GM23338 (cell line): ENCODE measurements at regions not wholly inside any gene's neighbourhood (a gene's known extent, or its start where the extent isn't known, plus 50 kb on each side); places are given as distances from the start of the nearest gene placed in this dataset.

ENCODE experiments used
- ATAC-seq: fragments of 200-7000 bp; cut with Tn5 transposase; 3 replicates; pipeline ENCODE4 v1.9.1; 2020
- DNase-seq: peaks from one replicate; pipeline ENCODE4 v3.0.0-alpha.2; 2015; ENCODE audit warnings: low spot score
- H2AFZ ChIP-seq: fragments of 200-600 bp; sonication (generic); 2 replicates; pipeline ENCODE4 v1.8.0; 2016; ENCODE audit warnings: antibody characterized with exemption, mild to moderate bottlenecking, moderate library complexity
- H3F3A ChIP-seq: fragments of 200-600 bp; sonication (generic); replicated peaks from 2 replicates; pipeline ENCODE4 v1.8.0; 2017; ENCODE audit warnings: antibody characterized with exemption, mixed run types, low read depth
- H3K27ac ChIP-seq: fragments of 200-600 bp; sonication (generic); 2 replicates; pipeline ENCODE4 v1.6.1; 2016; ENCODE audit warnings: low read depth
- H3K27me3 ChIP-seq: fragments of 200-600 bp; sonication (generic); 2 replicates; pipeline ENCODE4 v1.8.0; 2016; ENCODE audit warnings: mild to moderate bottlenecking, mixed run types, moderate library complexity; ENCODE audit not compliant: insufficient read depth
- H3K36me3 ChIP-seq: fragments of 200-600 bp; sonication (generic); 2 replicates; pipeline ENCODE4 v1.8.0; 2016; ENCODE audit warnings: mild to moderate bottlenecking; ENCODE audit not compliant: insufficient read depth
- H3K4me1 ChIP-seq: fragments of 200-600 bp; sonication (generic); 2 replicates; pipeline ENCODE4 v1.8.0; 2016; ENCODE audit warnings: mild to moderate bottlenecking, moderate library complexity; ENCODE audit not compliant: insufficient read depth
- H3K4me2 ChIP-seq: fragments of 200-600 bp; sonication (generic); 2 replicates; pipeline ENCODE4 v1.7.1; 2017; ENCODE audit warnings: mixed run types
- H3K4me3 ChIP-seq: fragments of 200-600 bp; sonication (generic); 2 replicates; pipeline ENCODE4 v1.6.1; 2016; ENCODE audit warnings: mixed run types
- H3K79me2 ChIP-seq: fragments of 200-600 bp; sonication (generic); replicated peaks from 2 replicates; pipeline ENCODE4 v1.8.0; 2017; ENCODE audit warnings: mild to moderate bottlenecking; ENCODE audit not compliant: insufficient read depth
- H3K9me2 ChIP-seq: fragments of 200-600 bp; sonication (generic); 2 replicates; pipeline ENCODE4 v1.8.0; 2017; ENCODE audit not compliant: insufficient read depth
- H4K20me1 ChIP-seq: fragments of 200-600 bp; sonication (generic); replicated peaks from 2 replicates; pipeline ENCODE4 v1.8.0; 2017; ENCODE audit warnings: mild to moderate bottlenecking; ENCODE audit not compliant: insufficient read depth
- H3K27ac Mint-ChIP-seq: 2 replicates; pipeline ENCODE4 v1.8.0; 2020; ENCODE audit warnings: inconsistent platforms, mild to moderate bottlenecking, moderate library complexity, mixed read lengths
- H3K27me3 Mint-ChIP-seq: 3 replicates; pipeline ENCODE4 v1.8.0; 2022; ENCODE audit warnings: low read depth, mild to moderate bottlenecking, moderate library complexity, mixed read lengths, inconsistent platforms; ENCODE audit not compliant: insufficient read depth, poor library complexity
- H3K36me3 Mint-ChIP-seq: 3 replicates; pipeline ENCODE4 v1.8.0; 2021; ENCODE audit warnings: low read depth, mild to moderate bottlenecking, inconsistent platforms, moderate library complexity, mixed read lengths
- H3K4me1 Mint-ChIP-seq: 3 replicates; pipeline ENCODE4 v1.8.0; 2020; ENCODE audit warnings: mild to moderate bottlenecking, inconsistent platforms, mixed read lengths
- H3K4me3 Mint-ChIP-seq: 3 replicates; pipeline ENCODE4 v1.8.0; 2021; ENCODE audit warnings: moderate library complexity, mild to moderate bottlenecking, inconsistent platforms, mixed read lengths
- H3K9me3 Mint-ChIP-seq: 3 replicates; pipeline ENCODE4 v1.8.0; 2020; ENCODE audit warnings: moderate library complexity, mild to moderate bottlenecking, inconsistent platforms, mixed read lengths
- CREB1 ChIP-seq: fragments of 250-450 bp; sonication (Bioruptor Pico); IDR thresholded peaks from 2 replicates; pipeline ENCODE4 v1.5.0; 2020; ENCODE audit warnings: low read depth, mild to moderate bottlenecking, moderate library complexity
- NANOG ChIP-seq: IDR thresholded peaks from 2 replicates; pipeline ENCODE4 v1.6.1; 2016; ENCODE audit warnings: antibody characterized with exemption, borderline replicate concordance
- POLR2AphosphoS5 ChIP-seq: IDR thresholded peaks from 2 replicates; pipeline ENCODE4 v1.6.1; 2016; ENCODE audit warnings: antibody characterized with exemption, low read depth
- ZNF114 ChIP-seq: fragments of 250-450 bp; sonication (Bioruptor Pico); IDR thresholded peaks from 2 replicates; pipeline ENCODE4 v1.5.0; 2020; ENCODE audit warnings: mild to moderate bottlenecking, moderate library complexity
- TF ChIP-seq, protein P1 (sequence below), 2 experiments: fragments of 200-600 bp in 1 of 2; sonication (generic) in 1 of 2; conservative IDR thresholded peaks; 2 replicates each; pipeline versions ENCODE4 v1.5.1 to v1.6.1; 2016 to 2017; ENCODE audit warnings: antibody characterized with exemption in 2 of 2, low read depth in 2 of 2, mild to moderate bottlenecking in 2 of 2, moderate library complexity in 1 of 2
- TF ChIP-seq, protein P2 (sequence below): fragments of 250-450 bp; sonication (Bioruptor Pico); IDR thresholded peaks from 2 replicates; pipeline ENCODE4 v1.5.0; 2020; ENCODE audit warnings: mild to moderate bottlenecking, moderate library complexity
- TF ChIP-seq, protein P3 (sequence below): IDR thresholded peaks from 2 replicates; pipeline ENCODE4 v1.6.1; 2016; ENCODE audit warnings: antibody characterized with exemption

DNA sequence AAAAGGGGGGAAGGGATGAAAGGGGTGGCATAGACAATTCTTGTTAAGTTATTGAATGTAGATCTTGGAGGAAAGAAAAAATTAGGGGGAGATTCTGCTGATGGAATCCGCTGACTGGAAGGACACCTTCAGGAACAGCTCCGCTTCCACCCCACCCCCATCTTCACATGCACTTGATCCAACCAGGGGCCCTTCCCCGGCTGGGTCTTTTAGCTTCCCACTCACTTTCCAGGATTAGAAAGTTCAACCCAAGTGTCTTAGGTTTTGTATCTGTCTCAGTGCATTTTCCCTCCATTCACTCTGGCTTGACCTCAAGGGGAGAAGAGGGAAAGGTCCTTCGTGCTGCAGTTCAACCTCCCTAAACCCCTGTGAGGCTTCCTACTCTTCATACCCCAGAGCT is 141.4 kb downstream of the IRS2 start (continued):
- TF ChIP-seq, protein P1, sequence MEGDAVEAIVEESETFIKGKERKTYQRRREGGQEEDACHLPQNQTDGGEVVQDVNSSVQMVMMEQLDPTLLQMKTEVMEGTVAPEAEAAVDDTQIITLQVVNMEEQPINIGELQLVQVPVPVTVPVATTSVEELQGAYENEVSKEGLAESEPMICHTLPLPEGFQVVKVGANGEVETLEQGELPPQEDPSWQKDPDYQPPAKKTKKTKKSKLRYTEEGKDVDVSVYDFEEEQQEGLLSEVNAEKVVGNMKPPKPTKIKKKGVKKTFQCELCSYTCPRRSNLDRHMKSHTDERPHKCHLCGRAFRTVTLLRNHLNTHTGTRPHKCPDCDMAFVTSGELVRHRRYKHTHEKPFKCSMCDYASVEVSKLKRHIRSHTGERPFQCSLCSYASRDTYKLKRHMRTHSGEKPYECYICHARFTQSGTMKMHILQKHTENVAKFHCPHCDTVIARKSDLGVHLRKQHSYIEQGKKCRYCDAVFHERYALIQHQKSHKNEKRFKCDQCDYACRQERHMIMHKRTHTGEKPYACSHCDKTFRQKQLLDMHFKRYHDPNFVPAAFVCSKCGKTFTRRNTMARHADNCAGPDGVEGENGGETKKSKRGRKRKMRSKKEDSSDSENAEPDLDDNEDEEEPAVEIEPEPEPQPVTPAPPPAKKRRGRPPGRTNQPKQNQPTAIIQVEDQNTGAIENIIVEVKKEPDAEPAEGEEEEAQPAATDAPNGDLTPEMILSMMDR (conservative IDR thresholded peaks at IDR 0.05; ENCODE audit: low read depth in 2 of 2) = no peak

DNA sequence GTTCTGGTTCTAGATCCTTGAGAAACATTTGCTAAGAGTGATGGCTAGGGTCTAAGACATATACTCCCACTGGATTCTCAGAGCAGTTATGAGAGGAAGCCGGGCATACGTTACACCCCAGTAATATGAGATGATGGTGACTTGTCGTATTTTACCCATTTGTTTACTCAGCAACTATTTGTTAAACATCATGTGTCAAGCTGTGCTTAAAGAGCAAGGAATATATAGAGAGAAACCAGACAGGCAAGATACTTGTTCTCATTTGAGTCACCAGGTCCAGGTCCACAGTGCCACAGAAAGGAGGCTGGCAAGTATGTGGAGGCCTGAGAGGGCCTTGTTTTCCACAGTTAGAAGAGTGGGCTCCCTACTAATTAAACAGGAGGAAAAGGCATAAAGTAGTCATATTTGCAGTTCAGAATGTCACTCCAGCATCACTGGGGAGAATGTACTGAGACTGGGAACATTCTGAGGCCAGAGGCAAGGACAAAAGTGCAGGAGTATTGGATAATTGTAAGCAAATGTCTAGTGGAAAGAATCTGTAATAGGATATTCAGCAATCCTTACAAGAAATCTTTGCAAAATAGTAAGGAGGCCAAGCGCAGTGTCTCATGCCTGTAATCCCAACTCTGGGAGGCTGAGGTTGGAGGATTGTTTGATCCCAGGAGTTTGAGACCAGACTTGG is 142.2 kb downstream of the IRS2 start:
- no peak overlapping the region for H3K4me3 ChIP-seq
- ATAC-seq = no peak
- Mint-ChIP-seq H3K4me3 (no peak overlapping the region), H3K9me3 (peaks cover 22% of the 10 kb centered on the region), H3K27me3 (peaks cover 2% of the 10 kb centered on the region), H3K36me3 (peaks cover 15% of the 10 kb centered on the region), H3K27ac (no peak overlapping the region), H3K4me1 (no peaks in the 10 kb centered on the region)
- H3K4me2 ChIP-seq = no peak overlapping the region
- TF ChIP-seq, protein P2, sequence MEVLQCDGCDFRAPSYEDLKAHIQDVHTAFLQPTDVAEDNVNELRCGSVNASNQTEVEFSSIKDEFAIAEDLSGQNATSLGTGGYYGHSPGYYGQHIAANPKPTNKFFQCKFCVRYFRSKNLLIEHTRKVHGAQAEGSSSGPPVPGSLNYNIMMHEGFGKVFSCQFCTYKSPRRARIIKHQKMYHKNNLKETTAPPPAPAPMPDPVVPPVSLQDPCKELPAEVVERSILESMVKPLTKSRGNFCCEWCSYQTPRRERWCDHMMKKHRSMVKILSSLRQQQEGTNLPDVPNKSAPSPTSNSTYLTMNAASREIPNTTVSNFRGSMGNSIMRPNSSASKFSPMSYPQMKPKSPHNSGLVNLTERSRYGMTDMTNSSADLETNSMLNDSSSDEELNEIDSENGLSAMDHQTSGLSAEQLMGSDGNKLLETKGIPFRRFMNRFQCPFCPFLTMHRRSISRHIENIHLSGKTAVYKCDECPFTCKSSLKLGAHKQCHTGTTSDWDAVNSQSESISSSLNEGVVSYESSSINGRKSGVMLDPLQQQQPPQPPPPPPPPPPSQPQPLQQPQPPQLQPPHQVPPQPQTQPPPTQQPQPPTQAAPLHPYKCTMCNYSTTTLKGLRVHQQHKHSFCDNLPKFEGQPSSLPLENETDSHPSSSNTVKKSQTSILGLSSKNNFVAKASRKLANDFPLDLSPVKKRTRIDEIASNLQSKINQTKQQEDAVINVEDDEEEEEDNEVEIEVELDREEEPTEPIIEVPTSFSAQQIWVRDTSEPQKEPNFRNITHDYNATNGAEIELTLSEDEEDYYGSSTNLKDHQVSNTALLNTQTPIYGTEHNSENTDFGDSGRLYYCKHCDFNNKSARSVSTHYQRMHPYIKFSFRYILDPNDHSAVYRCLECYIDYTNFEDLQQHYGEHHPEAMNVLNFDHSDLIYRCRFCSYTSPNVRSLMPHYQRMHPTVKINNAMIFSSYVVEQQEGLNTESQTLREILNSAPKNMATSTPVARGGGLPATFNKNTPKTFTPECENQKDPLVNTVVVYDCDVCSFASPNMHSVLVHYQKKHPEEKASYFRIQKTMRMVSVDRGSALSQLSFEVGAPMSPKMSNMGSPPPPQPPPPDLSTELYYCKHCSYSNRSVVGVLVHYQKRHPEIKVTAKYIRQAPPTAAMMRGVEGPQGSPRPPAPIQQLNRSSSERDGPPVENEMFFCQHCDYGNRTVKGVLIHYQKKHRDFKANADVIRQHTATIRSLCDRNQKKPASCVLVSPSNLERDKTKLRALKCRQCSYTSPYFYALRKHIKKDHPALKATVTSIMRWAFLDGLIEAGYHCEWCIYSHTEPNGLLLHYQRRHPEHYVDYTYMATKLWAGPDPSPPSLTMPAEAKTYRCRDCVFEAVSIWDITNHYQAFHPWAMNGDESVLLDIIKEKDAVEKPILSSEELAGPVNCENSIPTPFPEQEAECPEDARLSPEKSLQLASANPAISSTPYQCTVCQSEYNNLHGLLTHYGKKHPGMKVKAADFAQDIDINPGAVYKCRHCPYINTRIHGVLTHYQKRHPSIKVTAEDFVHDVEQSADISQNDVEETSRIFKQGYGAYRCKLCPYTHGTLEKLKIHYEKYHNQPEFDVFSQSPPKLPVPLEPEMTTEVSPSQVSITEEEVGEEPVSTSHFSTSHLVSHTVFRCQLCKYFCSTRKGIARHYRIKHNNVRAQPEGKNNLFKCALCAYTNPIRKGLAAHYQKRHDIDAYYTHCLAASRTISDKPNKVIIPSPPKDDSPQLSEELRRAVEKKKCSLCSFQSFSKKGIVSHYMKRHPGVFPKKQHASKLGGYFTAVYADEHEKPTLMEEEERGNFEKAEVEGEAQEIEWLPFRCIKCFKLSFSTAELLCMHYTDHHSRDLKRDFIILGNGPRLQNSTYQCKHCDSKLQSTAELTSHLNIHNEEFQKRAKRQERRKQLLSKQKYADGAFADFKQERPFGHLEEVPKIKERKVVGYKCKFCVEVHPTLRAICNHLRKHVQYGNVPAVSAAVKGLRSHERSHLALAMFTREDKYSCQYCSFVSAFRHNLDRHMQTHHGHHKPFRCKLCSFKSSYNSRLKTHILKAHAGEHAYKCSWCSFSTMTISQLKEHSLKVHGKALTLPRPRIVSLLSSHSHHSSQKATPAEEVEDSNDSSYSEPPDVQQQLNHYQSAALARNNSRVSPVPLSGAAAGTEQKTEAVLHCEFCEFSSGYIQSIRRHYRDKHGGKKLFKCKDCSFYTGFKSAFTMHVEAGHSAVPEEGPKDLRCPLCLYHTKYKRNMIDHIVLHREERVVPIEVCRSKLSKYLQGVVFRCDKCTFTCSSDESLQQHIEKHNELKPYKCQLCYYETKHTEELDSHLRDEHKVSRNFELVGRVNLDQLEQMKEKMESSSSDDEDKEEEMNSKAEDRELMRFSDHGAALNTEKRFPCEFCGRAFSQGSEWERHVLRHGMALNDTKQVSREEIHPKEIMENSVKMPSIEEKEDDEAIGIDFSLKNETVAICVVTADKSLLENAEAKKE = no peak
- TF ChIP-seq POLR2AphosphoS5 (no peak), ZNF114 (CRISPR knock-in tag) (no peak), NANOG (no peak), CREB1 (CRISPR knock-in tag) (no peak)
- TF ChIP-seq, protein P1 (conservative IDR thresholded peaks at IDR 0.05; ENCODE audit: low read depth in 2 of 2) = no peak
- TF ChIP-seq, protein P3, sequence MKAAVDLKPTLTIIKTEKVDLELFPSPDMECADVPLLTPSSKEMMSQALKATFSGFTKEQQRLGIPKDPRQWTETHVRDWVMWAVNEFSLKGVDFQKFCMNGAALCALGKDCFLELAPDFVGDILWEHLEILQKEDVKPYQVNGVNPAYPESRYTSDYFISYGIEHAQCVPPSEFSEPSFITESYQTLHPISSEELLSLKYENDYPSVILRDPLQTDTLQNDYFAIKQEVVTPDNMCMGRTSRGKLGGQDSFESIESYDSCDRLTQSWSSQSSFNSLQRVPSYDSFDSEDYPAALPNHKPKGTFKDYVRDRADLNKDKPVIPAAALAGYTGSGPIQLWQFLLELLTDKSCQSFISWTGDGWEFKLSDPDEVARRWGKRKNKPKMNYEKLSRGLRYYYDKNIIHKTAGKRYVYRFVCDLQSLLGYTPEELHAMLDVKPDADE = no peak
- DNase-seq = no peak
- no peaks in the 10 kb centered on the region for H3F3A ChIP-seq
- H4K20me1 ChIP-seq = no peaks in the 10 kb centered on the region
- no peaks in the 10 kb centered on the region for H3K9me2 ChIP-seq
- no peaks in the 10 kb centered on the region for H3K79me2 ChIP-seq
- no peak overlapping the region for H2AFZ ChIP-seq
- no peaks in the 10 kb centered on the region for H3K36me3 ChIP-seq
- H3K27me3 ChIP-seq = no peaks in the 10 kb centered on the region
- no peaks in the 10 kb centered on the region for H3K4me1 ChIP-seq
- no peak overlapping the region for H3K27ac ChIP-seq
